Suprapubic skin (tissue), 4 donors: ENCODE measurements at regions not wholly inside any gene's neighbourhood (a gene's known extent, or its start where the extent isn't known, plus 50 kb on each side); places are given as distances from the start of the nearest gene placed in this dataset.

Experiments used
- DNase-seq, 2 donors: peaks; one replicate each; pipeline ENCODE4 v3.0.0-alpha.2; 2019; ENCODE audit warnings: low spot score in 2 of 2
- H3K27ac ChIP-seq: fragments of 200-600 bp; sonication (generic); one replicate; pipeline ENCODE4 v1.5.1; 2019
- H3K27me3 ChIP-seq: fragments of 200-600 bp; sonication (generic); one replicate; pipeline ENCODE4 v1.5.1; 2019
- H3K36me3 ChIP-seq: fragments of 200-600 bp; sonication (generic); one replicate; pipeline ENCODE4 v1.5.1; 2019
- H3K4me1 ChIP-seq: fragments of 200-600 bp; sonication (generic); one replicate; pipeline ENCODE4 v1.5.1; 2019
- H3K4me3 ChIP-seq: fragments of 200-600 bp; sonication (generic); one replicate; pipeline ENCODE4 v1.5.1; 2019; ENCODE audit warnings: mild to moderate bottlenecking
- H3K9me3 ChIP-seq: fragments of 200-600 bp; sonication (generic); one replicate; pipeline ENCODE4 v1.5.1; 2019
- EP300 ChIP-seq: sonication (generic); formaldehyde crosslinking; IDR thresholded peaks from one replicate; pipeline ENCODE4 v1.6.1; 2017; ENCODE audit warnings: antibody characterized with exemption
- POLR2A ChIP-seq, 2 donors: fragments of 450-650 bp; IDR thresholded peaks; one replicate each; pipeline ENCODE4 v1.6.1; 2017; ENCODE audit warnings: antibody characterized with exemption in 2 of 2, mild to moderate bottlenecking in 2 of 2, moderate library complexity in 2 of 2
- POLR2AphosphoS5 ChIP-seq, 3 donors: sonication (generic); formaldehyde crosslinking; IDR thresholded peaks; one replicate each; pipeline ENCODE4 v1.6.1; 2017; ENCODE audit warnings: antibody characterized with exemption in 3 of 3
- WGBS: methylation state at CpG from one replicate; pipeline ENCODE4 v1.1.5; 2018; 5-methylcytosine and 5-hydroxymethylcytosine counted together
- TF ChIP-seq, protein P1 (sequence below), 2 donors: fragments of 200-600 bp in 1 of 2; fragments of 450-650 bp in 1 of 2; sonication (generic) in 1 of 2; IDR thresholded peaks; one replicate each; pipeline ENCODE4 v1.5.1; 2016 to 2019; ENCODE audit warnings: antibody characterized with exemption in 2 of 2, mild to moderate bottlenecking in 1 of 2, moderate library complexity in 1 of 2

GRCh38 chr12:104870797-104871196 is 87.3 kb downstream of the SLC41A2 start:
- TF ChIP-seq POLR2AphosphoS5 (IDR thresholded peaks at IDR 0.05): no peak
- no peak for TF ChIP-seq POLR2A (IDR thresholded peaks at IDR 0.05)
- TF ChIP-seq, protein P1, sequence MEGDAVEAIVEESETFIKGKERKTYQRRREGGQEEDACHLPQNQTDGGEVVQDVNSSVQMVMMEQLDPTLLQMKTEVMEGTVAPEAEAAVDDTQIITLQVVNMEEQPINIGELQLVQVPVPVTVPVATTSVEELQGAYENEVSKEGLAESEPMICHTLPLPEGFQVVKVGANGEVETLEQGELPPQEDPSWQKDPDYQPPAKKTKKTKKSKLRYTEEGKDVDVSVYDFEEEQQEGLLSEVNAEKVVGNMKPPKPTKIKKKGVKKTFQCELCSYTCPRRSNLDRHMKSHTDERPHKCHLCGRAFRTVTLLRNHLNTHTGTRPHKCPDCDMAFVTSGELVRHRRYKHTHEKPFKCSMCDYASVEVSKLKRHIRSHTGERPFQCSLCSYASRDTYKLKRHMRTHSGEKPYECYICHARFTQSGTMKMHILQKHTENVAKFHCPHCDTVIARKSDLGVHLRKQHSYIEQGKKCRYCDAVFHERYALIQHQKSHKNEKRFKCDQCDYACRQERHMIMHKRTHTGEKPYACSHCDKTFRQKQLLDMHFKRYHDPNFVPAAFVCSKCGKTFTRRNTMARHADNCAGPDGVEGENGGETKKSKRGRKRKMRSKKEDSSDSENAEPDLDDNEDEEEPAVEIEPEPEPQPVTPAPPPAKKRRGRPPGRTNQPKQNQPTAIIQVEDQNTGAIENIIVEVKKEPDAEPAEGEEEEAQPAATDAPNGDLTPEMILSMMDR (IDR thresholded peaks at IDR 0.05): no peak
- no peak for TF ChIP-seq EP300
- DNase-seq: no peak
- Histone ChIP-seq H3K4me3 (no peak overlapping the region), H3K27ac (no peak overlapping the region), H3K36me3 (no peaks in the 10 kb centered on the region), H3K27me3 (no peaks in the 10 kb centered on the region), H3K4me1 (no peaks in the 10 kb centered on the region), H3K9me3 (no peaks in the 10 kb centered on the region)
- WGBS: 94% methylated on average over 1 of the region's 1 CpG

- Histone ChIP-seq H3K36me3 (no peaks in the 10 kb centered on the region), H3K4me1 (peaks cover 20% of the 10 kb centered on the region), H3K27ac (no peak overlapping the region), H3K27me3 (no peaks in the 10 kb centered on the region), H3K9me3 (no peaks in the 10 kb centered on the region), H3K4me3 (no peak overlapping the region)
- WGBS: 74% methylated on average over 2 of the region's 2 CpGs
- DNase-seq: no peak
- TF ChIP-seq, protein P1 (IDR thresholded peaks at IDR 0.05): no peak
- TF ChIP-seq EP300 (no peak), POLR2AphosphoS5 (IDR thresholded peaks at IDR 0.05) (no peak), POLR2A (IDR thresholded peaks at IDR 0.05) (no peak)
These were observed 91.8 kb downstream of the SLC41A2 start for GRCh38 chr12:104866291-104866690.

DNA sequence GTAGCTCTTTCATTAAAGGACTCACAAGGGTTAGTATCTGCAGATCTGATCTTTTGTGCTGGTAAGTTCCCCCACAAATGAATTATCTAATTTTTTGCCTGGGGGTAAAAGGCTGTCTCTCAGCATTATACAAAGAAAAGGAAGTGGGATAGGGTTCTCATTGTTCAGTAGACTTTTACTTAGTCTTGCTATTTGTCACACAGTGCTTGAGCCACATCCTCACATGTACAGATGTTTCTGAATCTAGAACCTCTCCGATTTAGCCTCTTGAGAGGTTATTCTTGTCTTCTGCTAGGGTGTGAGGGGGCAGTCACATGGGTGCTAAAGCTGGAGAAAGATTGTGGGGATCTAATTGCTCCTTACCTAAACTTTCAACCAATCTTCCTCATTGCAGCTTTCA is 93.0 kb downstream of the SLC41A2 start:
- Histone ChIP-seq H3K4me3 (no peak overlapping the region), H3K36me3 (no peaks in the 10 kb centered on the region), H3K27me3 (no peaks in the 10 kb centered on the region), H3K27ac (no peak overlapping the region), H3K9me3 (no peaks in the 10 kb centered on the region), H3K4me1 (peaks cover 20% of the 10 kb centered on the region)
- TF ChIP-seq POLR2AphosphoS5 (IDR thresholded peaks at IDR 0.05) (no peak), POLR2A (IDR thresholded peaks at IDR 0.05) (no peak), EP300 (no peak)
- TF ChIP-seq, protein P1 (IDR thresholded peaks at IDR 0.05): no peak
- no peak for DNase-seq
- 74% methylated on average over 1 of the region's 1 CpG for WGBS

DNA sequence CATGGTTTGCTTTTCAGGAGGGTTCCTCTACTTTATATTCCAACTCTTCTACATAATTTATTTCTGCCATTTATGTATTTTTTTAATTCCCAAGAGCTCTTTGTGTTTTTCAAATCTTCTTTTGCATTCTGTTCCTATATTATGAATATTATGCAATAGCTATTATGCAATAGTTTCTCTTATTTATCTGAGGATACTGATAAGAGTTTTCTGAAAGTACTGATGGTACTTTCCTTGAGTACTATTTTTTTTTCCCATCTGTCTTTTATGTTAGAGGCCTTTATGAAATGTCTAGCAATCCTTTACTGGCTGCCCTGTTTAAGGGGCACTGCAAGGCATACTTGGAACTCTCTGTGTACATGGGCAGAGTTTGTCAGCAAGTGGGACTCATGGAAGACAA is 93.4 kb downstream of the SLC41A2 start:
- TF ChIP-seq POLR2AphosphoS5 (IDR thresholded peaks at IDR 0.05) (no peak), POLR2A (IDR thresholded peaks at IDR 0.05) (no peak), EP300 (no peak)
- TF ChIP-seq, protein P1 (IDR thresholded peaks at IDR 0.05): no peak
- Histone ChIP-seq H3K4me3 (no peak overlapping the region), H3K36me3 (no peaks in the 10 kb centered on the region), H3K27me3 (no peaks in the 10 kb centered on the region), H3K9me3 (no peaks in the 10 kb centered on the region), H3K4me1 (peaks cover 20% of the 10 kb centered on the region), H3K27ac (no peak overlapping the region)
- no peak for DNase-seq

DNA sequence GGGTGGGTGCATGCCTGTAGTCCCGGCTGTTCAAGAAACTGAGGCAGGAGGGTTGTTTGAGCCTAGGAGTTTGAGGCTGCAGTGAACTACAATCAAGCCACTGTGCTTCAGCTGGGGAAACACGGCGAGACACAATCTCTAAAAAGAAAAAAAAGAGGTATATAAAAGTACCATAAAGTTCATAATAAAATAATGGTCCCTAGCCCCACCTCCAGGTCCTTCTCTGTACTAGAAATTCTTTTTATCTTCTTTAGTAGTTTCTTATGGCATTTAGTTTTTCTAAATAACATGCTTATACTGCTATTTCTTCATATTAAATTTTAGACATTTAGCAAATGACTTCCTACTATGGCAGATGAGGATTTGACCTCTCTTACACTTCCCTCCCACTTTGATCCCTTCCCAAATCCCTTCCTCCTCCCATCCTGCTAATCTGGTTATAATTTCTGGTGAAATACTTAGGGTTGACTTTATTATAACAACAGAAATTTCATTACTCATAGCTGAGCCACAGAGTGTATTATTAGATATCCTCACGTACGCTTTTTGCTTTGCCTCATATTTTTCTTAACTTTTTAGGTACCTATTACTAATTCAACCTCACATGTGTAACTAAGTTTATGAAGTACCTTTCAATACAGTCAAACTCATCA is 94.7 kb downstream of the SLC41A2 start:
- Histone ChIP-seq H3K9me3 (no peaks in the 10 kb centered on the region), H3K4me1 (peaks cover 20% of the 10 kb centered on the region), H3K36me3 (no peaks in the 10 kb centered on the region), H3K27me3 (no peaks in the 10 kb centered on the region), H3K27ac (no peak overlapping the region), H3K4me3 (no peak overlapping the region)
- no peak for TF ChIP-seq POLR2AphosphoS5 (IDR thresholded peaks at IDR 0.05)
- TF ChIP-seq, protein P1 (IDR thresholded peaks at IDR 0.05): no peak
- no peak for TF ChIP-seq EP300
- no peak for TF ChIP-seq POLR2A (IDR thresholded peaks at IDR 0.05)
- WGBS: 67% methylated on average over 5 of the region's 5 CpGs
- no peak for DNase-seq
